Keratinocyte (primary cell): ENCODE measurements at regions not wholly inside any gene's neighbourhood (a gene's known extent, or its start where the extent isn't known, plus 50 kb on each side); places are given as distances from the start of the nearest gene placed in this dataset.

Experiments used
- DNase-seq: peaks from one replicate; pipeline ENCODE4 v3.0.0-alpha.2; 2011; ENCODE audit warnings: low read depth, missing footprints, low spot score
- FAIRE-seq: peaks from 2 replicates; lab custom pipeline; 2011; peaks lifted over from hg19 to GRCh38; lab: Jason Lieb, UNC
- H2AFZ ChIP-seq: 2 replicates; pipeline ENCODE4 v1.6.0; 2012; ENCODE audit warnings: low read length, control low read depth, inconsistent platforms; ENCODE audit not compliant: control insufficient read depth
- H3K27ac ChIP-seq: 2 replicates; pipeline ENCODE4 v1.5.1; 2011; ENCODE audit warnings: low read length; ENCODE audit not compliant: control insufficient read depth, insufficient read depth
- H3K27me3 ChIP-seq: 3 replicates; pipeline ENCODE4 v1.6.0; 2011; ENCODE audit warnings: low read length; ENCODE audit not compliant: control insufficient read depth, insufficient read depth; ENCODE audit errors: extremely low read depth
- H3K36me3 ChIP-seq, 2 experiments: 2 replicates in 1 of 2; 3 replicates in 1 of 2; pipeline ENCODE4 v1.5.1; 2011; ENCODE audit warnings: low read length in 2 of 2, mild to moderate bottlenecking in 1 of 2; ENCODE audit not compliant: control insufficient read depth in 2 of 2, insufficient read depth in 2 of 2; ENCODE audit errors: extremely low read depth in 1 of 2
- H3K4me1 ChIP-seq: 3 replicates; pipeline ENCODE4 v1.5.1; 2011; ENCODE audit warnings: low read length; ENCODE audit not compliant: control insufficient read depth, insufficient read depth; ENCODE audit errors: extremely low read depth
- H3K4me2 ChIP-seq: 3 replicates; pipeline ENCODE4 v1.6.0; 2011; ENCODE audit warnings: low read depth, low read length; ENCODE audit not compliant: control insufficient read depth, insufficient read depth; ENCODE audit errors: extremely low read depth
- H3K4me3 ChIP-seq, 3 experiments: fragments of 200-600 bp in 1 of 3; sonication (generic) in 1 of 3; 2 replicates in 2 of 3; 3 replicates in 1 of 3; pipeline ENCODE4 v1.5.1; 2011 to 2016; ENCODE audit warnings: low read length in 3 of 3, mild to moderate bottlenecking in 3 of 3, control low read depth in 2 of 3, inconsistent platforms in 1 of 3, low read depth in 1 of 3, mixed read lengths in 1 of 3, mixed run types in 1 of 3, moderate library complexity in 1 of 3; ENCODE audit not compliant: control insufficient read depth in 2 of 3, insufficient read depth in 2 of 3; ENCODE audit errors: extremely low read depth in 1 of 3
- H3K79me2 ChIP-seq: 2 replicates; pipeline ENCODE4 v1.6.0; 2012; ENCODE audit warnings: low read length; ENCODE audit not compliant: control insufficient read depth, insufficient read depth
- H3K9ac ChIP-seq: 3 replicates; pipeline ENCODE4 v1.6.0; 2011; ENCODE audit warnings: low read length; ENCODE audit not compliant: control insufficient read depth, insufficient read depth; ENCODE audit errors: extremely low read depth
- H3K9me1 ChIP-seq: 3 replicates; pipeline ENCODE4 v1.6.0; 2011; ENCODE audit warnings: low read length; ENCODE audit not compliant: control insufficient read depth, insufficient read depth; ENCODE audit errors: extremely low read depth
- H3K9me3 ChIP-seq: 2 replicates; pipeline ENCODE4 v1.5.1; 2012; ENCODE audit warnings: low read depth, low read length; ENCODE audit not compliant: control insufficient read depth
- H4K20me1 ChIP-seq: 3 replicates; pipeline ENCODE4 v1.6.0; 2011; ENCODE audit warnings: low read length; ENCODE audit not compliant: control insufficient read depth, insufficient read depth; ENCODE audit errors: extremely low read depth
- CTCF ChIP-seq, 3 experiments: IDR thresholded peaks in 1 of 3; conservative IDR thresholded peaks in 1 of 3; optimal IDR thresholded peaks in 1 of 3; 2 replicates in 2 of 3; 3 replicates in 1 of 3; pipeline versions ENCODE3 to v1.5.1; 2011; ENCODE audit warnings: low read length in 3 of 3, mild to moderate bottlenecking in 3 of 3, moderate library complexity in 2 of 3, control low read depth in 1 of 3, inconsistent platforms in 1 of 3; ENCODE audit not compliant: insufficient read depth in 2 of 3; ENCODE audit errors: extremely low read depth in 1 of 3
- EZH2 ChIP-seq: IDR thresholded peaks from one replicate; pipeline ENCODE4 v1.6.1; 2012; ENCODE audit warnings: inconsistent platforms, mild to moderate bottlenecking, low read length, moderate library complexity
- dilution Hi-C: fragments of 300-500 bp; cut with MboI; formaldehyde crosslinking; loops from one replicate; pipeline ENCODE4 v1.7.0; 2020; ENCODE audit warnings: low sequenced_read_pairs; ENCODE audit not compliant: extremely low pct_ligation_motif_present

GRCh38 chr15:81747026-81747425 lies 298.8 kb downstream of the MEX3B start:
- dilution Hi-C loops = no loop called here
- FAIRE-seq (no peak), DNase-seq (no peak)
- H2AFZ ChIP-seq = no peak overlapping the region
- H3K4me2 ChIP-seq = no peak overlapping the region
- H3K4me1 ChIP-seq = no peaks in the 10 kb centered on the region
- H3K4me3 ChIP-seq = no peak overlapping the region
- no peaks in the 10 kb centered on the region for H3K79me2 ChIP-seq
- no peak overlapping the region for H3K27ac ChIP-seq
- no peaks in the 10 kb centered on the region for H3K9me1 ChIP-seq
- no peak overlapping the region for H3K9ac ChIP-seq
- no peaks in the 10 kb centered on the region for H4K20me1 ChIP-seq
- TF ChIP-seq EZH2 (no peak), CTCF (optimal IDR thresholded peaks at IDR 0.05 in 1 of 3, IDR thresholded peaks at IDR 0.05 in 1 of 3, conservative IDR thresholded peaks at IDR 0.05 in 1 of 3; ENCODE audit: extremely low read depth in 1 of 3, insufficient read depth in 2 of 3, low read length in 3 of 3) (no peak)
- no peaks in the 10 kb centered on the region for H3K36me3 ChIP-seq
- no peaks in the 10 kb centered on the region for H3K9me3 ChIP-seq
- H3K27me3 ChIP-seq = no peaks in the 10 kb centered on the region

- H4K20me1 ChIP-seq = no peaks in the 10 kb centered on the region
- H3K4me1 ChIP-seq = no peaks in the 10 kb centered on the region
- H3K27ac ChIP-seq = no peak overlapping the region
- TF ChIP-seq CTCF (optimal IDR thresholded peaks at IDR 0.05 in 1 of 3, IDR thresholded peaks at IDR 0.05 in 1 of 3, conservative IDR thresholded peaks at IDR 0.05 in 1 of 3; ENCODE audit: extremely low read depth in 1 of 3, insufficient read depth in 2 of 3, low read length in 3 of 3) (no peak), EZH2 (no peak)
- H3K9me3 ChIP-seq = no peaks in the 10 kb centered on the region
- no peak overlapping the region for H2AFZ ChIP-seq
- no peaks in the 10 kb centered on the region for H3K27me3 ChIP-seq
- H3K36me3 ChIP-seq = no peaks in the 10 kb centered on the region
- H3K9ac ChIP-seq = no peak overlapping the region
- FAIRE-seq (no peak), DNase-seq (no peak)
- H3K9me1 ChIP-seq = no peaks in the 10 kb centered on the region
- dilution Hi-C loops = no loop called here
- H3K4me3 ChIP-seq = no peak overlapping the region
- H3K4me2 ChIP-seq = no peak overlapping the region
- H3K79me2 ChIP-seq = no peaks in the 10 kb centered on the region
Observed at GRCh38 chr15:81744364-81744763, 301.5 kb downstream of the MEX3B start.
